Stimulated activated naive B cell treated with anti-CD40 and anti-IgM and Interleukin-4, amounts not matched to agents 10 μg/mL and 1 μg/mL and 100 μg/mL, for 72 hours (primary cell): ENCODE measurements at regions not wholly inside any gene's neighbourhood (a gene's known extent, or its start where the extent isn't known, plus 50 kb on each side); places are given as distances from the start of the nearest gene placed in this dataset.
"Not testable (repeated sequence)": the region's sequence is repeated elsewhere in the genome, so short reads cannot be mapped to it uniquely, and the experiment has no call there.

Experiments used
- ATAC-seq, 2 donors: fragments of 150-1000 bp; cut with Tn5 transposase; replicated peaks; 2 replicates each; pipeline ENCODE4 v1.10.0; 2021; ENCODE audit warnings: moderate library complexity in 1 of 2
- DNase-seq: peaks from one replicate; pipeline ENCODE4 v3.0.0; 2021
- H3K27ac Mint-ChIP-seq: one replicate; pipeline ENCODE4 v1.8.0; 2022; ENCODE audit warnings: mild to moderate bottlenecking, mixed read lengths
- H3K27me3 Mint-ChIP-seq, 2 donors: one replicate each; pipeline ENCODE4 v1.8.0; 2022; ENCODE audit warnings: mixed read lengths in 2 of 2
- H3K36me3 Mint-ChIP-seq, 2 donors: one replicate each; pipeline ENCODE4 v1.8.0; 2022; ENCODE audit warnings: mixed read lengths in 2 of 2, mild to moderate bottlenecking in 1 of 2
- H3K4me1 Mint-ChIP-seq, 2 donors: one replicate each; pipeline ENCODE4 v1.8.0; 2022; ENCODE audit warnings: mixed read lengths in 2 of 2, mild to moderate bottlenecking in 1 of 2
- H3K4me3 Mint-ChIP-seq, 2 donors: one replicate each; pipeline ENCODE4 v1.8.0; 2022; ENCODE audit warnings: mild to moderate bottlenecking in 2 of 2, mixed read lengths in 2 of 2, moderate library complexity in 1 of 2
- H3K9me3 Mint-ChIP-seq, 2 donors: one replicate each; pipeline ENCODE4 v1.8.0; 2022; ENCODE audit warnings: mixed read lengths in 2 of 2, mild to moderate bottlenecking in 1 of 2

DNA sequence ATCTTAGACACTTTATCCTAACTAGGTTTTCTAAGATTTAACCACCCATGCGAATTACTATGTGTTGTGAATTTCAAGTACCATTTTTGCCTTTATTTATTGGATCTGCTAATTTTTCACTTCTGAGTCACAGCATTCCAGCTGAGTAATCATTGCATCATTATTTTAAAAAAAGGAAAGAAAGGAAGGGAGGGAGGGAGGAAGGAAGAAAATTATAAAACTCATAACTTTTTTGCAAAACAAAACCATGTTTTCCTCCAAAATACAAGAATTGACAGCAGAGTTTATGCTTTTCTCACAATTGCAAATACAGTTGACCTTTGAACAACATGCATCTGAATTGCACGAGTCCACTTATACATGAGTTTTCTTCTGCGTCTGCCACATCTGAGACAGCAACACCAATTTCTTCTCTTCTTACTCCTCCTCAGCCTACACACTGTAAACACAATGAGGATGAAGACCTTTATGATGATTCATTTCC lies 651.4 kb upstream of the NECTIN3 start:
- Mint-ChIP-seq H3K9me3 (peaks cover 0 to 2% of the 10 kb centered on the region in 2 donors), H3K27ac (no peak overlapping the region), H3K4me1 (no peaks in the 10 kb centered on the region), H3K4me3 (no peak overlapping the region), H3K36me3 (no peaks in the 10 kb centered on the region), H3K27me3 (no peaks in the 10 kb centered on the region)
- ATAC-seq, result no peak
- no peak for DNase-seq

DNA sequence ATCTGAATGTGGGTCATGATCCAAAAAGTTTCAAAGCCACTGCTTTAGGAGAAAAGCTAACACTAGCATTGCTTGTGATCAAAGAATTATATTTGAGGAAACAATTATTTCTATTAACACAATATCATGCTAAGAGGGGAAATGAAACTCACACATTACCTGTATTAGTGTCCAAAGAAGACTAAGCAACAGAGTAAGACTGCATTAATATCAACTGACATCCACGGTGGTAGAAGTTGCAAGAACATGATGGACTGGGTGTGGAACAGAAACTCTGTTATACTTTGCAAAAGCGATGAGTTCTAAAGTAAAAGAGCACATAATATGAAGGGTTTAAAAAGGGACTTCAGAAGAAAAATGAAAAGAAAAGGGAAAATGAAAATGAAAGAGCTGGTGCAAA lies 648.3 kb upstream of the NECTIN3 start:
- Mint-ChIP-seq H3K9me3 (peaks cover 0 to 2% of the 10 kb centered on the region in 2 donors), H3K27ac (no peak overlapping the region), H3K36me3 (no peaks in the 10 kb centered on the region), H3K4me3 (no peak overlapping the region), H3K27me3 (no peaks in the 10 kb centered on the region), H3K4me1 (no peaks in the 10 kb centered on the region)
- no peak for ATAC-seq
- no peak for DNase-seq

DNA sequence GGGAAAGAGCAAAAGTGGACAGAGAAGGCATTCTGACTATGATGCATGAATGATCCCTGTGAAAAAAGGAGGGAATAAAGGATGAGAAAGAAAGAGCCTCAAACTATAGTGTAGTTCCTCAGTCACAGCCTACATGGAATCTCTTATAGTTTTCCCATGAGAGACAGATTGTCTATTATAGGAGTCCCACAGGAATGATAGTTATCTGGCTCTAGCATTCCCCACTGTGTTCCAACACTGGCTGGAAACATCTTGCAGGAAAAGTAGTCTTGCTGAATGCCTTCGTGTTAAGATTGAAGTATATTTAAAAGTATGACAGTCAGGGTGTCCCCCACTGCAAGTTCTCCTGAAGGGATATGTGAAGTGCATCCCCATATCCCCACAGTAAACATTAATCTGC lies 641.5 kb upstream of the NECTIN3 start:
- Mint-ChIP-seq H3K4me1 (no peaks in the 10 kb centered on the region), H3K27me3 (no peaks in the 10 kb centered on the region), H3K27ac (no peak overlapping the region), H3K4me3 (no peak overlapping the region), H3K9me3 (peaks cover 0 to 2% of the 10 kb centered on the region in 2 donors), H3K36me3 (no peaks in the 10 kb centered on the region)
- no peak for ATAC-seq
- DNase-seq, result no peak

DNA sequence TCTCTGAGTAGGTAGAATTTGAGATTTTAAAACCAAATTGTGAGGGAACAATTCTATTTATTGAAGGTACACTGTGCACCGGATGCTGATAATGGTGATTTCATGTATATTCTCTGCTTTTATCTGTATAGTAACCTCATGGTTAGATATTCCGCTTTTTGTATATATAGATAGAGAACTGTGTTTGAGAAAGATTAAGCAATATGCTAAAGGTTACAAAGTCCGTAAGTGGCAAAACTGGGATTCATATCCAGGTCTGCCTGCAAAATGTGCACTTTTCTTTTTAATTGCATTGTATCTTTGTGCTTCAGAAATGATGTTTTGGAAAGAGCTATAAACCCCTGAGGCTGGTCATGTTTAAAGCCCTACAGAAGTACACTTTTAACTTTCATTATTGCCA lies 635.4 kb upstream of the NECTIN3 start:
- no peaks in the 10 kb centered on the region for H3K4me1 Mint-ChIP-seq
- H3K27me3 Mint-ChIP-seq, result no peaks in the 10 kb centered on the region
- DNase-seq (no peak), ATAC-seq (no peak)
- no peak overlapping the region for H3K27ac Mint-ChIP-seq
- no peaks in the 10 kb centered on the region for H3K36me3 Mint-ChIP-seq
- H3K9me3 Mint-ChIP-seq, result peaks cover 0 to 2% of the 10 kb centered on the region in 2 donors
- H3K4me3 Mint-ChIP-seq, result no peak overlapping the region

DNA sequence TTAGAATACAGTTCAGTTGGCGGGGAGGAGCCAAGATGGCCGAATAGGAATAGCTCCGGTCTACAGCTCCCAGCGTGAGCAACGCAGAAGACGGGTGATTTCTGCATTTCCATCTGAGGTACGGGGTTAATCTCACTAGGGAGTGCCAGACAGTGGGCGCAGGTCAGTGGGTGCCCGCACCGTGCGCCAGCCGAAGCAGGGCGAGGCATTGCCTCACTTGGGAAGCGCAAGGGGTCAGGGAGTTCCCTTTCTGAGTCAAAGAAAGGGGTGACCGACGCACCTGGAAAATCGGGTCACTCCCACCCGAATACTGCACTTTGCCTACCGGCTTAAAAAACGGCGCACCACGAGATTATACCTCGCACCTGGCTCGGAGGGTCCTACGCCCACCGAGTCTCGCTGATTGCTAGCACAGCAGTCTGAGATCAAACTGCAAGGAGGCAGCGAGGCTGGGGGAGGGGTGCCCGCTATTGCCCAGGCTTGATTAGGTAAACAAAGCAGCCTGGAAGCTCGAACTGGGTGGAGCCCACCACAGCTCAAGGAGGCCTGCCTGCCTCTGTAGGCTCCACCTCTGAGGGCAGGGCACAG lies 631.5 kb upstream of the NECTIN3 start:
- not testable (repeated sequence) for DNase-seq, H3K36me3 Mint-ChIP-seq, H3K4me3 Mint-ChIP-seq, ATAC-seq, H3K9me3 Mint-ChIP-seq, H3K27me3 Mint-ChIP-seq, H3K4me1 Mint-ChIP-seq, H3K27ac Mint-ChIP-seq

DNA sequence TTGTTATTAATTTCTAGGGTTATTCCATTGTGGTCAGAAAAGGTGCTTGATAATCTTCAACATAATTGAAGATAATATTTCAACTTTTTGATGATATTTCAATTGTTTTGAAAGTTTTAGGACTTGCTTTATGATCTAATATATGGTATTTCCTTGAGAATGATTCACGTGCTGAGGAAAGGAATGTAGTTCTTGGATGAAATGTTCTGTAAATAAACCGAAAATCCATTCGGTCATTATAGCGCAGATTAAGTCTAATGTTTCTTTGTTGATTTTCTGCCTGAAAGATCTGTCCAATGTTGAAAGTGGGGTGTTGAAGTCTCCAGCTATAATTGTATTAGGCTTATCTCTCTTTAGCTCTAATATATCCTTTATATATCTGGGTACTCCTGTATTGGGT lies 617.5 kb upstream of the NECTIN3 start:
- DNase-seq (no peak), ATAC-seq (no peak)
- no peaks in the 10 kb centered on the region for H3K27me3 Mint-ChIP-seq
- H3K4me3 Mint-ChIP-seq, result no peak overlapping the region
- H3K9me3 Mint-ChIP-seq, result peaks cover 3 to 5% of the 10 kb centered on the region in 2 donors
- H3K36me3 Mint-ChIP-seq, result no peaks in the 10 kb centered on the region
- H3K4me1 Mint-ChIP-seq, result no peaks in the 10 kb centered on the region
- no peak overlapping the region for H3K27ac Mint-ChIP-seq

DNA sequence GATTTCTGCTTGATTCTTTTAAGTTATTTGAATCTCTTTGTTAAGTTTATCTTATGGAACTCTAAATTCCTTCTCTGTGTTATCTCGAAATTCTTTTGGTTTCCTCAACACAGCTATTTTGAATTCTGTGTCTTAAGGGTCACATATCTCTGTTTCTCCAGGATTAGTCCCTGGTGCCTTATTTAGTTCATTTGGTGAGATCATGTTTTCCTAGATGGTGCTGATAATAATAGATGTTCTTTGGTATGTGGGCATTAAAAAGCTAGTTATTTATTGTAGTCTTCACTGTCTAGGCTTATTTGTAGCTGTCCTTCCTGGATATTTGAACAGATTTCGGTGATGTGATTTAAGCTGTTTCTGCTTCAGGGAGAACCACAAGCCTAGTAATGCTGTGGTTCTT lies 615.6 kb upstream of the NECTIN3 start:
- no peak for DNase-seq
- Mint-ChIP-seq H3K36me3 (no peaks in the 10 kb centered on the region), H3K9me3 (peaks cover 3 to 5% of the 10 kb centered on the region in 2 donors), H3K4me1 (no peaks in the 10 kb centered on the region), H3K27me3 (no peaks in the 10 kb centered on the region), H3K4me3 (no peak overlapping the region), H3K27ac (no peak overlapping the region)
- ATAC-seq, result no peak

DNA sequence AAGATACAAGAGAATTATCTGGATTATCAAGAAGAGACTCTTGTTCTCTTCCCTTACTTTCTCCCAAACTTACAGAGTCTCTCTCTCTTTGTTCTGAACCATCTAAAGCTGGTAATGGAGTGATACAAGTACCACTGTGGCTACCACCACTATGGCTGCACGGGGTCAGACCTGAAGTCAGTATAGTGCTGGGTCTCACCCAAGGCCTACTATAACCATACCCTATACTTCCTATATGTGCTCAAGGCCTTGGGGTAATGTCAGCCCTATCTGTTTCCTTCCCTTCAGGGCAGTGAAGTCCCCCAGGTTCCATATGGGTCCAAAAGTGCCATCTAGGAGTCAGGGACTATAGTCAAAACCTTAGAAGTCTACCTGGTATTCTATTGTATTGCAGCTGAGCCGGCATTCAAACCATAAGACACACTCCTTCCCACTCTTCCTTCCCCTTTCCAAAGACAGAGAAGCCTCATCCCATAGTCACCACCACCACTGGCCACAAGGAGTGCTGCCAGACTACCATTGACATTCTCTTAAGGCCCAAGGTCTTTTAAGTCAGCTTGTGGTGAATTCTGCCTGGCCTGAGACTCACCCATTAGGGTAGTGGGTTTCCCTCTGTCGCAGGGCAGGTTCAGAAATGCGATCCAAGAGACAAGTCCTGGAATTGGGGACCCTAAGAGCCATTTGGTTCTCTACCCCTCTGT lies 615.0 kb upstream of the NECTIN3 start:
- ATAC-seq, result no peak

DNA sequence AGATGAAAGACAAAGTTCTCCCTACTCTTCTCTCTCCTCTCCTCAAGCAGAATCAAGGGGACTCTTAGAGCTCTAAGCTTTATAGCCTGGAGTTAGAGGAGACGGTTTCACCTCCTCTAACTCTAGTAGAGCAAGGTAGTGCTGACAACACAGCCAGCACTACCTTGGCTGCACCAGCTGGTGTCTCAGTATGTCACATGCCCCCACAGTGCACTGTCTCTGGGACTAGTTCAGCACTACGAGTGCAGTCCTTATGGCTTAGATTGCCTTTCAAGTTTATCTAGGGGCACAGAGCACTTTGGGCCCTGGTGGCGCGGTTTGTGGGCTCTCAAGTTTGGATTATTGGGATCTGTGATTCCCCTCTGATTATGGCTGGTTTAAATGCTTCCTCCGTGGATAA lies 614.1 kb upstream of the NECTIN3 start:
- DNase-seq (no peak), ATAC-seq (no peak)
- Mint-ChIP-seq H3K27me3 (no peaks in the 10 kb centered on the region), H3K27ac (no peak overlapping the region), H3K9me3 (peaks cover 3 to 5% of the 10 kb centered on the region in 2 donors), H3K4me1 (no peaks in the 10 kb centered on the region), H3K4me3 (no peak overlapping the region), H3K36me3 (no peaks in the 10 kb centered on the region)

More for the DNA sequence above, 615.0 kb upstream of the NECTIN3 start:
- Mint-ChIP-seq H3K27ac (no peak overlapping the region), H3K9me3 (peaks cover 3 to 5% of the 10 kb centered on the region in 2 donors), H3K4me3 (no peak overlapping the region), H3K36me3 (no peaks in the 10 kb centered on the region), H3K27me3 (no peaks in the 10 kb centered on the region), H3K4me1 (no peaks in the 10 kb centered on the region)
- no peak for DNase-seq

DNA sequence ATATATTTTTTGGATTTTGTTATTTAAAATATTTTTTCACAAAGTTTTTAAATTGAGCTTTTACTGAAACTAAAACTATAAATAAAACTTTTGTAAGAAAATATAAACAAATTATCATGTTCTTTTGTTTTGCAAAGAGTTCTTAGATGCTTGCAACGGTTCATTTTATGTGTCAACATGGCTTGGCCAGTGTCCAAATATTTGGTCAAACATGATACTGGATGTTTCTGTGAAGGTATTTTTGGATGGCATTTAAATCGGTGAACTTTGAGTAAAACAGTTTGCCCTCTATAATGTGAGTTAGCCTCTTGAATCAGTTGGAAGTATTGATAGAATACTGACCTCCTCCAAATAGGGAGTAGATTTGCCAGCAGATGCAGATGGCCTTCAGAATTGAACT lies 612.6 kb upstream of the NECTIN3 start:
- no peak for ATAC-seq
- DNase-seq, result no peak
- no peaks in the 10 kb centered on the region for H3K27me3 Mint-ChIP-seq
- peaks cover 3 to 5% of the 10 kb centered on the region in 2 donors for H3K9me3 Mint-ChIP-seq
- no peaks in the 10 kb centered on the region for H3K36me3 Mint-ChIP-seq
- H3K27ac Mint-ChIP-seq, result no peak overlapping the region
- H3K4me3 Mint-ChIP-seq, result no peak overlapping the region
- no peaks in the 10 kb centered on the region for H3K4me1 Mint-ChIP-seq

DNA sequence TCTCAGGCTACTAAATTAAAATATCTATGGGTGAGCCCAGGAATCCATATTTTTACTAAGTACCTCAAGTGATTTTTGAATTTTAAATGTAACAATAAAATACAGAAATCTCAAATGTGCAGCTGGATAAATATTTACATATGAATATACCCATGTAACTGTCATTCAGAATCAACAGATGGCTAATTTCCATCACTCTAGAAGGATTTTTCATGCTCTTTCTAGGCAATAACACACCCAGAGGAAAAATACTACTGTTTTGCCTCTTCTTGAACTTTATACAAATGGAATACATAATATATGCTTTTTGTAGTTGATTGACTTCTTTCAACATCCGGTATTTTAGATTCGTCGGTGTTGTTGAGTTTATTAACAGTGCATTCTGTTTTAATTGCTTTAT lies 601.3 kb upstream of the NECTIN3 start:
- DNase-seq (no peak), ATAC-seq (no peak)
- Mint-ChIP-seq H3K9me3 (peaks cover 0 to 1% of the 10 kb centered on the region in 2 donors), H3K27me3 (no peaks in the 10 kb centered on the region), H3K4me3 (no peak overlapping the region), H3K27ac (no peak overlapping the region), H3K36me3 (no peaks in the 10 kb centered on the region), H3K4me1 (no peaks in the 10 kb centered on the region)

DNA sequence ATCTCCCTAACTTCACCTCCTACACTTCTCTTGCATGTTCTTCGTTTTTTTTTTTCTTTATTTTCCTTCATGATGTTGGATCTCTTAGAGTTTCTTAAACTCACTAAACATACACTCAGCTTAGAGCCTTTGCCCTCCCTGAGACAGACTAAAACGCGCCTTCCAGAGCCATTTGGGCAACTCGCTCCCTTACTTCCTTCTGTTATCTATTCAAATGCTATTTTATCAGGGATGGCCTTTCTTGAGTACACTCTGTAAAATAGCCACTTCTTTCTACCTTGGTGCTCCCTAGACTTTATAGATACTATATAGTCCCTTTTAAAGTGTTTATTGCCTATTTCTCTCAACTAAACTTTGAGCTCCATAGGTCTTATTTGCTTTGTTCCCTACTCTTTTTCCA lies 598.2 kb upstream of the NECTIN3 start:
- no peak overlapping the region for H3K4me3 Mint-ChIP-seq
- peaks cover 0 to 1% of the 10 kb centered on the region in 2 donors for H3K9me3 Mint-ChIP-seq
- H3K36me3 Mint-ChIP-seq, result no peaks in the 10 kb centered on the region
- DNase-seq (no peak), ATAC-seq (no peak)
- H3K4me1 Mint-ChIP-seq, result no peaks in the 10 kb centered on the region
- H3K27me3 Mint-ChIP-seq, result no peaks in the 10 kb centered on the region
- H3K27ac Mint-ChIP-seq, result no peak overlapping the region

DNA sequence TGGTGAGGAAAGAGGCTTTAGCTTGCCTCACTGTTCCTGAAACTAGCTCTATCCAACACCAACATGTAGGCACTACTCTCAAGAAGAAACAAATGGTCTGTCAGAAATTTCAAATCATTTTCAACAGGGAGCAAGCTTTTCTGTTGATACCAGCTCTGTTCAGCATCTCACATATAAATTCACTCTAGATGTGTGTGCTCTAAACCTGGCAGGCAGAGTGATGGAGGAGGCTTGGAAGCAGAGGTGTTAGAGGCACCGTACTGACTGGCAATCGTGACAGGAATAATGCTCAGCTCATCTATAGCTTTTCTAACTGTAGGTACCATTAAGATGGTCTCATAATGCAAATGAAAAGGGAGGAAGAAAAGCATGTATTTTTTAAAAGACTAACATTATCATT lies 597.2 kb upstream of the NECTIN3 start:
- no peak for ATAC-seq
- Mint-ChIP-seq H3K4me1 (no peaks in the 10 kb centered on the region), H3K27ac (no peak overlapping the region), H3K36me3 (no peaks in the 10 kb centered on the region), H3K27me3 (no peaks in the 10 kb centered on the region), H3K9me3 (peaks cover 0 to 3% of the 10 kb centered on the region in 2 donors), H3K4me3 (no peak overlapping the region)
- no peak for DNase-seq

DNA sequence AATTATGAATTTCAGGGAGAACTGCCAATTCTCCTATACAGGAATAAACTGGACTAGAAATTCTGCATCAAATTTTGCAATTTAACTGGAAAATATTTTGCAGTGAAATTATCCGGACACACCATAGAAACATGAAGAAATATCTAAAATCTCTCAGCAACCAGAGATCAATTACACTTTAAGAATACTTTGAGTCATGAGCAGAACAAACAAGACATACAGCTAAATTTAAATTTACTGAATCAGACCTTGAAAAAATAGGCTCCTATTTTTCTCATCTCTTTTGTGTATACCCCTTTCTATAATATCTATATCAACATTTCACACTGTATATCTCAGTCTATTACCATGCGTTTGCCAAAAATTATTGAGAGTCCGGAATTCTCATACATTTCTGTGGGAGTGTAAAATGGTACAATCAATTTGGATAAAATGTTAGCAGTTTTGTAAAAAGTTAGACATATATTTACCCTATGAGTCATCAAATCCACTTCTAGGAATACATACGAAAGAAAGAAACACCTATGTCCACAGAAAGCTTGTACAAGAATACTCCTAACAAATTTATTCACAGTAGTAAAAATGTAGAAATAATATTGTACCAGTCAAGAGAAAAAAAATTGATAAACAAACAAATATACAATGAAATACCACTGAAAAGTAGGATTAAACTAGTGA lies 593.1 kb upstream of the NECTIN3 start:
- Mint-ChIP-seq H3K4me1 (no peaks in the 10 kb centered on the region), H3K36me3 (no peaks in the 10 kb centered on the region), H3K27me3 (no peaks in the 10 kb centered on the region), H3K4me3 (no peak overlapping the region), H3K27ac (no peak overlapping the region), H3K9me3 (peaks cover 0 to 3% of the 10 kb centered on the region in 2 donors)
- no peak for DNase-seq
- ATAC-seq, result no peak

DNA sequence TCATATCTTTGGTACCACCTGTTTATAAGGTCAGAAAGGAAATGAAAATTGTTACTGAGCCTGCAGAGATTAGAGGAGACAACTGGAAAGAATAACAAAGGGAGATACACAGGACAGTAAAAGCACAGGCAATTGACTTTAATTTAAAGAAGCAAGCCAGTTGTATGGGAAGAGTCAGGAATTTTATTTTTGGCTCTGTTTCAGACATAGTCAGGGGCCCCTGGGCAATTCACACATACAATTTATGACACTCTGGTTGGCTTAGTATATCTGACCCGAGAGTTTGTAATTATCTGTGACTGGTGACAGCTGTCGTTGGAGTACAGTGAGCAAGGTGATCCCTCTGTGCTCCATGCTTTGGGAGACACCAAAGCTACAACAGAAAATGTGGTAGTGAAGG lies 591.9 kb upstream of the NECTIN3 start:
- H3K27me3 Mint-ChIP-seq, result no peaks in the 10 kb centered on the region
- no peak overlapping the region for H3K27ac Mint-ChIP-seq
- no peak overlapping the region for H3K4me3 Mint-ChIP-seq
- ATAC-seq, result no peak
- DNase-seq, result no peak
- H3K36me3 Mint-ChIP-seq, result no peaks in the 10 kb centered on the region
- peaks cover 7 to 8% of the 10 kb centered on the region in 2 donors for H3K9me3 Mint-ChIP-seq
- no peaks in the 10 kb centered on the region for H3K4me1 Mint-ChIP-seq
